ENCODE measurements at regions not wholly inside any gene's neighbourhood (a gene's known extent, or its start where the extent isn't known, plus 50 kb on each side); places are given as distances from the start of the nearest gene placed in this dataset.

GRCh38 chr17:77414811-77415400 is 274.1 kb downstream of the SEC14L1 start:
- intact Hi-C loops (cut with DNase I) = no loop called here
- H3K9me3 ChIP-seq (ENCODE audit: control insufficient read depth, low read length) = no peaks in the 10 kb centered on the region
- WGBS, 2 donors = 92% methylated on average over 15 of the region's 15 CpGs

GRCh38 chr17:77416105-77416713 is 275.4 kb downstream of the SEC14L1 start:
- H3K27ac ChIP-seq (ENCODE audit: low read depth in 1 of 2, low read length in 2 of 2) = no peak overlapping the region

More at GRCh38 chr17:77414811-77415400, 274.1 kb downstream of the SEC14L1 start:
- Histone ChIP-seq H3K36me3 (ENCODE audit: control insufficient read depth in 1 of 2, insufficient read depth in 2 of 2, low read length in 1 of 2) (no peaks in the 10 kb centered on the region), H3K27me3 (ENCODE audit: control insufficient read depth in 1 of 2, insufficient read depth in 2 of 2, low read length in 1 of 2) (no peaks in the 10 kb centered on the region), H3K27ac (ENCODE audit: low read depth in 1 of 2, low read length in 2 of 2) (no peak overlapping the region), H3K4me3 (ENCODE audit: low read length in 2 of 2) (no peak overlapping the region), H3K4me1 (ENCODE audit: control insufficient read depth in 1 of 2, insufficient read depth in 2 of 2, low read length in 2 of 2) (no peaks in the 10 kb centered on the region)
- ATAC-seq (ENCODE audit: low FRiP score) = no peak
- no peak for DNase-seq

GRCh38 chr17:77417575-77417974 is 276.8 kb downstream of the SEC14L1 start:
- H3K4me1 ChIP-seq (ENCODE audit: control insufficient read depth in 1 of 2, insufficient read depth in 2 of 2, low read length in 2 of 2) = no peaks in the 10 kb centered on the region
- H3K27me3 ChIP-seq (ENCODE audit: control insufficient read depth in 1 of 2, insufficient read depth in 2 of 2, low read length in 1 of 2) = no peaks in the 10 kb centered on the region
- no peaks in the 10 kb centered on the region for H3K9me3 ChIP-seq (ENCODE audit: control insufficient read depth, low read length)
- no peaks in the 10 kb centered on the region for H3K36me3 ChIP-seq (ENCODE audit: control insufficient read depth in 1 of 2, insufficient read depth in 2 of 2, low read length in 1 of 2)
- DNase-seq = no peak
- no peak overlapping the region for H3K4me3 ChIP-seq (ENCODE audit: low read length in 2 of 2)
- intact Hi-C loops (cut with DNase I) = no loop called here
- no peak for ATAC-seq (ENCODE audit: low FRiP score)
- no peak overlapping the region for H3K27ac ChIP-seq (ENCODE audit: low read depth in 1 of 2, low read length in 2 of 2)
- WGBS, 2 donors = 91 to 92% methylated on average over 12 of the region's 12 CpGs

More at GRCh38 chr17:77416105-77416713, 275.4 kb downstream of the SEC14L1 start:
- Histone ChIP-seq H3K27me3 (ENCODE audit: control insufficient read depth in 1 of 2, insufficient read depth in 2 of 2, low read length in 1 of 2) (no peaks in the 10 kb centered on the region), H3K36me3 (ENCODE audit: control insufficient read depth in 1 of 2, insufficient read depth in 2 of 2, low read length in 1 of 2) (no peaks in the 10 kb centered on the region), H3K4me3 (ENCODE audit: low read length in 2 of 2) (no peak overlapping the region), H3K4me1 (ENCODE audit: control insufficient read depth in 1 of 2, insufficient read depth in 2 of 2, low read length in 2 of 2) (no peaks in the 10 kb centered on the region), H3K9me3 (ENCODE audit: control insufficient read depth, low read length) (no peaks in the 10 kb centered on the region)
- 68 to 82% methylated on average over 17 of the region's 17 CpGs for WGBS, 2 donors
- intact Hi-C loops (cut with DNase I) = no loop called here
- DNase-seq (no peak), ATAC-seq (ENCODE audit: low FRiP score) (no peak)

GRCh38 chr17:77418609-77419008 is 277.8 kb downstream of the SEC14L1 start:
- no peak for DNase-seq
- no peaks in the 10 kb centered on the region for H3K27me3 ChIP-seq (ENCODE audit: control insufficient read depth in 1 of 2, insufficient read depth in 2 of 2, low read length in 1 of 2)
- intact Hi-C loops (cut with DNase I) = no loop called here
- no peak overlapping the region for H3K4me3 ChIP-seq (ENCODE audit: low read length in 2 of 2)
- ATAC-seq (ENCODE audit: low FRiP score) = no peak
- WGBS, 2 donors = 85 to 90% methylated on average over 12 of the region's 12 CpGs
- no peak overlapping the region for H3K27ac ChIP-seq (ENCODE audit: low read depth in 1 of 2, low read length in 2 of 2)
- H3K36me3 ChIP-seq (ENCODE audit: control insufficient read depth in 1 of 2, insufficient read depth in 2 of 2, low read length in 1 of 2) = no peaks in the 10 kb centered on the region
- H3K4me1 ChIP-seq (ENCODE audit: control insufficient read depth in 1 of 2, insufficient read depth in 2 of 2, low read length in 2 of 2) = no peaks in the 10 kb centered on the region
- no peaks in the 10 kb centered on the region for H3K9me3 ChIP-seq (ENCODE audit: control insufficient read depth, low read length)

- H3K27ac ChIP-seq (ENCODE audit: low read depth in 1 of 2, low read length in 2 of 2) = no peak overlapping the region
- 90 to 91% methylated on average over 15 to 17 of the region's 17 CpGs for WGBS, 2 donors
- ATAC-seq (ENCODE audit: low FRiP score) = no peak
- no peak overlapping the region for H3K4me3 ChIP-seq (ENCODE audit: low read length in 2 of 2)
- H3K9me3 ChIP-seq (ENCODE audit: control insufficient read depth, low read length) = no peaks in the 10 kb centered on the region
- DNase-seq = no peak
- no peaks in the 10 kb centered on the region for H3K27me3 ChIP-seq (ENCODE audit: control insufficient read depth in 1 of 2, insufficient read depth in 2 of 2, low read length in 1 of 2)
- no peaks in the 10 kb centered on the region for H3K4me1 ChIP-seq (ENCODE audit: control insufficient read depth in 1 of 2, insufficient read depth in 2 of 2, low read length in 2 of 2)
- H3K36me3 ChIP-seq (ENCODE audit: control insufficient read depth in 1 of 2, insufficient read depth in 2 of 2, low read length in 1 of 2) = no peaks in the 10 kb centered on the region
- intact Hi-C loops (cut with DNase I) = no loop called here
Observed at GRCh38 chr17:77419095-77419494, 278.3 kb downstream of the SEC14L1 start.

- no peak for ATAC-seq (ENCODE audit: low FRiP score)
- WGBS, 2 donors = 92 to 94% methylated on average over 14 to 17 of the region's 17 CpGs
- no peak overlapping the region for H3K4me3 ChIP-seq (ENCODE audit: low read length in 2 of 2)
- intact Hi-C loops (cut with DNase I) = loop anchor here (5.0 kb wide), 1 partner anchor 47 kb away; no protein-coding TSS in a partner anchor
- H3K27me3 ChIP-seq (ENCODE audit: control insufficient read depth in 1 of 2, insufficient read depth in 2 of 2, low read length in 1 of 2) = no peaks in the 10 kb centered on the region
- H3K4me1 ChIP-seq (ENCODE audit: control insufficient read depth in 1 of 2, insufficient read depth in 2 of 2, low read length in 2 of 2) = no peaks in the 10 kb centered on the region
- no peaks in the 10 kb centered on the region for H3K9me3 ChIP-seq (ENCODE audit: control insufficient read depth, low read length)
- no peak for DNase-seq
- no peak overlapping the region for H3K27ac ChIP-seq (ENCODE audit: low read depth in 1 of 2, low read length in 2 of 2)
- no peaks in the 10 kb centered on the region for H3K36me3 ChIP-seq (ENCODE audit: control insufficient read depth in 1 of 2, insufficient read depth in 2 of 2, low read length in 1 of 2)
Observed at GRCh38 chr17:77419547-77420094, 278.9 kb downstream of the SEC14L1 start.

- intact Hi-C loops (cut with DNase I) = loop anchor here (5.0 kb wide), 1 partner anchor 48 kb away; no protein-coding TSS in a partner anchor
- Histone ChIP-seq H3K27ac (ENCODE audit: low read depth in 1 of 2, low read length in 2 of 2) (no peak overlapping the region), H3K27me3 (ENCODE audit: control insufficient read depth in 1 of 2, insufficient read depth in 2 of 2, low read length in 1 of 2) (no peaks in the 10 kb centered on the region), H3K4me3 (ENCODE audit: low read length in 2 of 2) (no peak overlapping the region), H3K36me3 (ENCODE audit: control insufficient read depth in 1 of 2, insufficient read depth in 2 of 2, low read length in 1 of 2) (no peaks in the 10 kb centered on the region), H3K9me3 (ENCODE audit: control insufficient read depth, low read length) (no peaks in the 10 kb centered on the region), H3K4me1 (ENCODE audit: control insufficient read depth in 1 of 2, insufficient read depth in 2 of 2, low read length in 2 of 2) (no peaks in the 10 kb centered on the region)
- 74 to 80% methylated on average over 14 of the region's 14 CpGs for WGBS, 2 donors
- DNase-seq (no peak), ATAC-seq (ENCODE audit: low FRiP score) (no peak)
Observed at GRCh38 chr17:77420095-77420803, 279.5 kb downstream of the SEC14L1 start.

- no peaks in the 10 kb centered on the region for H3K27me3 ChIP-seq (ENCODE audit: control insufficient read depth in 1 of 2, insufficient read depth in 2 of 2, low read length in 1 of 2)
- no peaks in the 10 kb centered on the region for H3K36me3 ChIP-seq (ENCODE audit: control insufficient read depth in 1 of 2, insufficient read depth in 2 of 2, low read length in 1 of 2)
- H3K4me1 ChIP-seq (ENCODE audit: control insufficient read depth in 1 of 2, insufficient read depth in 2 of 2, low read length in 2 of 2) = no peaks in the 10 kb centered on the region
- 62 to 70% methylated on average over 19 of the region's 19 CpGs for WGBS, 2 donors
- no peak for ATAC-seq (ENCODE audit: low FRiP score)
- no peaks in the 10 kb centered on the region for H3K9me3 ChIP-seq (ENCODE audit: control insufficient read depth, low read length)
- no peak overlapping the region for H3K27ac ChIP-seq (ENCODE audit: low read depth in 1 of 2, low read length in 2 of 2)
- intact Hi-C loops (cut with DNase I) = loop anchor here (5.0 kb wide), 1 partner anchor 49 kb away; no protein-coding TSS in a partner anchor
- H3K4me3 ChIP-seq (ENCODE audit: low read length in 2 of 2) = no peak overlapping the region
- DNase-seq = no peak
Observed at GRCh38 chr17:77420804-77421629, 280.2 kb downstream of the SEC14L1 start.
